Endothelial cell (in vitro differentiated cells): ENCODE measurements at regions not wholly inside any gene's neighbourhood (a gene's known extent, or its start where the extent isn't known, plus 50 kb on each side); places are given as distances from the start of the nearest gene placed in this dataset.

Experiments
- DNase-seq: peaks from one replicate; pipeline ENCODE4 v3.0.0; 2021; ENCODE audit warnings: low spot score
- H3K27ac Mint-ChIP-seq: one replicate; pipeline ENCODE4 v1.8.0; 2021; ENCODE audit warnings: mixed read lengths, inconsistent platforms; ENCODE audit not compliant: unreplicated experiment
- H3K27me3 Mint-ChIP-seq: one replicate; pipeline ENCODE4 v1.8.0; 2021; ENCODE audit warnings: mild to moderate bottlenecking, moderate library complexity, mixed read lengths, inconsistent platforms; ENCODE audit not compliant: unreplicated experiment
- H3K36me3 Mint-ChIP-seq: one replicate; pipeline ENCODE4 v1.8.0; 2021; ENCODE audit warnings: mild to moderate bottlenecking, low read depth, mixed read lengths, inconsistent platforms; ENCODE audit not compliant: unreplicated experiment
- H3K4me1 Mint-ChIP-seq: one replicate; pipeline ENCODE4 v1.8.0; 2021; ENCODE audit warnings: mild to moderate bottlenecking, mixed read lengths, inconsistent platforms; ENCODE audit not compliant: unreplicated experiment
- H3K4me3 Mint-ChIP-seq: one replicate; pipeline ENCODE4 v1.8.0; 2021; ENCODE audit warnings: mild to moderate bottlenecking, mixed read lengths, inconsistent platforms; ENCODE audit not compliant: unreplicated experiment
- H3K9me3 Mint-ChIP-seq: one replicate; pipeline ENCODE4 v1.8.0; 2021; ENCODE audit warnings: mixed read lengths, inconsistent platforms; ENCODE audit not compliant: unreplicated experiment
- CTCF ChIP-seq: fragments of 200-600 bp; sonication (generic); IDR thresholded peaks from one replicate; pipeline ENCODE4 v1.5.0; 2021; ENCODE audit warnings: antibody characterized with exemption; ENCODE audit not compliant: unreplicated experiment

DNA sequence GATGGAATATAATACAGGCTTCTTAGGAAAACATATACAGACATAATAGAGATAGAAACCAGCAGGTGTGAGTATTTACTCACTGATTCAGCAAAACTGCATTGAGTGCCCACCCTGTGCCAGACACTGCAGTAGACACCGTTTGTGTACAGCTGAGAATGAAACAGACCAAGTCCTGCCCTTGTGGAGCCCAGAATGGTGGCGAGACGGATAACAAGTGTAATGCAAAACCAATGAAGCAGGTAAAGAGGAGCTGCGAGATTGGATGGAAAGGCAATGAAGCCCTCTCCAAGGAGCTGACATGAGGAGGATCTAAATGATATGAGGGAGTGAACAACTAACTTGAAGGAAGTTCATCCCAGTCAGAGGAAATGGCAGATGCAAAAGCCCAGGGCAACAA lies 256.4 kb downstream of the MEX3B start:
- no peaks in the 10 kb centered on the region for H3K9me3 Mint-ChIP-seq
- H3K36me3 Mint-ChIP-seq, result no peaks in the 10 kb centered on the region
- no peak overlapping the region for H3K4me3 Mint-ChIP-seq
- H3K27ac Mint-ChIP-seq, result no peak overlapping the region
- no peaks in the 10 kb centered on the region for H3K27me3 Mint-ChIP-seq
- no peak for DNase-seq
- peaks cover 2% of the 10 kb centered on the region for H3K4me1 Mint-ChIP-seq
- no peak for TF ChIP-seq CTCF

GRCh38 chr15:81786776-81787175 lies 259.0 kb downstream of the MEX3B start:
- Mint-ChIP-seq H3K27ac (no peak overlapping the region), H3K36me3 (peaks cover 3% of the 10 kb centered on the region), H3K27me3 (peaks cover 2% of the 10 kb centered on the region), H3K4me3 (no peak overlapping the region), H3K9me3 (no peaks in the 10 kb centered on the region), H3K4me1 (peaks cover 2% of the 10 kb centered on the region)
- no peak for DNase-seq
- TF ChIP-seq CTCF, result no peak

DNA sequence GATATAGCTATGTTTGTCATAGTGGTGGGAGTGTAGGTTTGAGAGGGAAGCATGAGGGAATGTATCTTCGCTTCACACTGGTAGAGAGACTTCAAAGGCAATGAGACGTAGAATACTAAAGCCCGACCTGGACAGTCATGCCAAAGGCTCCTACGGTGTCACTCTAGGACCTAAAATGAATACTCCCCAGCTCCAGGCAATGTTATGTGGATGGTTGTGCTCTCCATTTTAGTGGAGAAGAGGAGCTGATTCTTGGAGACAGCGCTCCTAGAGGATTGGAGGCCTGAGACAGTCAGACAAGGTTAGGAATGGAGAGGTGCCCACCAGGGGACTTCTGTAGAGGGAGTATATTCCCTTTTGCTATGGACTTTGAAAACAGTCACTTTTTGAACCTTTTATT lies 260.1 kb downstream of the MEX3B start:
- DNase-seq, result no peak
- TF ChIP-seq CTCF, result no peak
- Mint-ChIP-seq H3K27me3 (peaks cover 2% of the 10 kb centered on the region), H3K36me3 (peaks cover 7% of the 10 kb centered on the region), H3K9me3 (no peaks in the 10 kb centered on the region), H3K4me3 (no peak overlapping the region), H3K4me1 (peaks cover 2% of the 10 kb centered on the region), H3K27ac (no peak overlapping the region)

GRCh38 chr15:81785181-81785580 lies 260.6 kb downstream of the MEX3B start:
- Mint-ChIP-seq H3K27me3 (peaks cover 4% of the 10 kb centered on the region), H3K9me3 (no peaks in the 10 kb centered on the region), H3K27ac (no peak overlapping the region), H3K4me1 (peaks cover 2% of the 10 kb centered on the region), H3K4me3 (no peak overlapping the region), H3K36me3 (peaks cover 7% of the 10 kb centered on the region)
- no peak for TF ChIP-seq CTCF
- DNase-seq, result no peak

- H3K36me3 Mint-ChIP-seq, result peaks cover 7% of the 10 kb centered on the region
- no peak overlapping the region for H3K4me3 Mint-ChIP-seq
- TF ChIP-seq CTCF, result no peak
- no peak for DNase-seq
- peaks cover 2% of the 10 kb centered on the region for H3K4me1 Mint-ChIP-seq
- H3K27me3 Mint-ChIP-seq, result peaks cover 4% of the 10 kb centered on the region
- H3K27ac Mint-ChIP-seq, result no peak overlapping the region
- H3K9me3 Mint-ChIP-seq, result no peaks in the 10 kb centered on the region
Observed at GRCh38 chr15:81784751-81785150, 261.1 kb downstream of the MEX3B start.
